D721Med (cell line): ENCODE measurements at regions not wholly inside any gene's neighbourhood (a gene's known extent, or its start where the extent isn't known, plus 50 kb on each side); places are given as distances from the start of the nearest gene placed in this dataset.

ENCODE experiments used
- DNase-seq: peaks from one replicate; pipeline ENCODE4 v3.0.0; 2011; ENCODE audit warnings: low spot score; ENCODE audit not compliant: insufficient read length
- FAIRE-seq: peaks from 2 replicates; lab custom pipeline; 2011; peaks lifted over from hg19 to GRCh38; lab: Jason Lieb, UNC
- TF ChIP-seq, protein P1 (sequence below): IDR thresholded peaks from 2 replicates; pipeline ENCODE4 v1.5.1; 2012; ENCODE audit warnings: mild to moderate bottlenecking, control low read depth; ENCODE audit not compliant: insufficient read depth; ENCODE audit errors: missing control alignments

DNA sequence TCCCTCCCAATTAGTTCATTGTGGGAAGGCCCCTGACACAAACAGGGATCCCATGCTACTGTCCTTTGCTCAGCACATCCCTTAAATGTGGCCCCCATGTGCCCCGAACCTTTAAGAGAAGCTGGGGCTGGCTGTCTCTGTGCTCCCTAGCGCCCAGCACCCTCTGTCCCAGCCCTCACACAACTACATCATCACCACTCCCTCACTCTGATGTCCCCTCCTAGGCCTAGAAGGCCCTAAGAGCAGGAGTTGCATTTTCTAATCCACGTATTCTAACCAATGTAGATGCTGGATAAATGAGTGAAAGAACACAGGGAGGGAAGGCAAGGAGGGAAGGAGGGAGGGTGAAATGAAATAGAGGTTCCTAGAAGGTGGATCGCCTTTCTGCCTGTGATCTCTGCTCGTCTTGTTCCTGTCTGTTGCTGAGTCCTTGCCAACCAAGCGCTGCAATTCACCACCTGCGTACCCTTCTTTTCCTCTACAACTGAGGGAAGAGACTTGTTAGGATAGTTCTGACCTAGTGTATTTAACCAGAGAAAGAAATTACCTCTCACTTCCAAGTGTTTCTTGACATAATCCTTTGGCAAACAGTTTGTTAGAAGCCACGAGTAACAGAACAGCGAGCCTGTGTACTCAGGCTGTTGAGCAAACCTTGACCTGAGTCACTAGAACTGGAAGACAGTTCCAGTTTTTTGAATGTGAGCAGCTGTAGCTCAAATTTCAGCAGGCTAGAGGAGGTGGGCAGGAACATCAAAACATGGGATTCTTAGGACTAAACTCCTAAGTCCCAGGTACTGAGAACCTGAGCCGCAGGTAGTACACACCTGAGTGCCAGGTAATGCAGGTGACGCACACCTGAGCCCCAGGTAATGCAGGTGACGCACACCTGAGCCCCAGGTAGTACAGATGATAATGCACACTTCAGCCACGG lies 181.5 kb upstream of the ID2 start:
- DNase-seq, result no peak
- no peak for FAIRE-seq
- TF ChIP-seq, protein P1, sequence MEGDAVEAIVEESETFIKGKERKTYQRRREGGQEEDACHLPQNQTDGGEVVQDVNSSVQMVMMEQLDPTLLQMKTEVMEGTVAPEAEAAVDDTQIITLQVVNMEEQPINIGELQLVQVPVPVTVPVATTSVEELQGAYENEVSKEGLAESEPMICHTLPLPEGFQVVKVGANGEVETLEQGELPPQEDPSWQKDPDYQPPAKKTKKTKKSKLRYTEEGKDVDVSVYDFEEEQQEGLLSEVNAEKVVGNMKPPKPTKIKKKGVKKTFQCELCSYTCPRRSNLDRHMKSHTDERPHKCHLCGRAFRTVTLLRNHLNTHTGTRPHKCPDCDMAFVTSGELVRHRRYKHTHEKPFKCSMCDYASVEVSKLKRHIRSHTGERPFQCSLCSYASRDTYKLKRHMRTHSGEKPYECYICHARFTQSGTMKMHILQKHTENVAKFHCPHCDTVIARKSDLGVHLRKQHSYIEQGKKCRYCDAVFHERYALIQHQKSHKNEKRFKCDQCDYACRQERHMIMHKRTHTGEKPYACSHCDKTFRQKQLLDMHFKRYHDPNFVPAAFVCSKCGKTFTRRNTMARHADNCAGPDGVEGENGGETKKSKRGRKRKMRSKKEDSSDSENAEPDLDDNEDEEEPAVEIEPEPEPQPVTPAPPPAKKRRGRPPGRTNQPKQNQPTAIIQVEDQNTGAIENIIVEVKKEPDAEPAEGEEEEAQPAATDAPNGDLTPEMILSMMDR, result no peak

DNA sequence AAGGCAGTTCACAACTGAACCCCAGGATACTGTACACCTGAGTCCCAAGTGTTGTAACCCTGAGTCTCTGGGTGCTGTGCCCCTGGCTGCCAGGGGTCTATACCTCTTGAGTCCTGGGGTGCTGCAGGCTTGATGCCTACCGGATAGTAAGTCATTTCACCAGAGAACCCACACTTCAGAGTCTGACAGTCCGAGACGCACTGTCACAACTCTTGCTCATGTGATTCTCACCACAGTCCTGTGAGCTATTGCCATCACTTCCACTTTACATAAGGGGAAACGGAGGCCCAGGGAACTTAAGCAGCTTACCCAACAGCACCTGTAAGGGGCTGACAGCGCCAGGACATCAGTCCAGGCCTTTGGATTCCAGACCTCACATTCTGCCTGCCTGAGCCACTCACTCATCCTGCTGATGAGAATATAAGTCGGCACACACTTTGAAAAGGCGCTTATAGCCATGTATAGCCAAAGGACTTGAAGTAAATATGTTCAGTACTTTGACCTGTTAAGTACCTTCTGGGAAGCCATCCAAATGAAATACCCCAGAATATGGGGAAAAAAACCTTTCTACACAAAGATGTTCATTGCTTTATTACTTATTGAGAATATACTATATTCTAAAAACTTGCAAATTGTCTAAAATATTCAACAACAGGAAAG lies 180.7 kb upstream of the ID2 start:
- TF ChIP-seq, protein P1, result no peak
- DNase-seq (no peak), FAIRE-seq (no peak)

DNA sequence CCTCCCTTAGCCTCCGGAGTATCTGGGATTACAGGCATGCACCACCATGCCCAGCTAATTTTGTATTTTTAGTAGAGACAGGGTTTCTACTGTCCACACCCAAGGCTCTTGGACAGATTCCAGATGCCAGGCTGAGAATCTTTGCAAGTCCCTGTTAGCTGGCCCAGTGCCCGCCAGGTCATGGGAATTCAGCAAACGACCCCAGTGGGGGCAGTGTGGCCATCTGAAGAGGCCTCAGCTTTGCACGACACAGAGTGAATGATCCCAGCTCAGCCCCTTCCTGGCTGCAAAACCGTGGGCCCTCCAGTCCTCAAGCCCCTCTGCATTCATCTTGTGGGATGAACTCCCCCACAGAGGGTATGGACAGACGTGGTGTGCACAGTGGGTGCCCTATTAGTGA lies 179.5 kb upstream of the ID2 start:
- TF ChIP-seq, protein P1, result no peak
- no peak for DNase-seq
- FAIRE-seq, result no peak

DNA sequence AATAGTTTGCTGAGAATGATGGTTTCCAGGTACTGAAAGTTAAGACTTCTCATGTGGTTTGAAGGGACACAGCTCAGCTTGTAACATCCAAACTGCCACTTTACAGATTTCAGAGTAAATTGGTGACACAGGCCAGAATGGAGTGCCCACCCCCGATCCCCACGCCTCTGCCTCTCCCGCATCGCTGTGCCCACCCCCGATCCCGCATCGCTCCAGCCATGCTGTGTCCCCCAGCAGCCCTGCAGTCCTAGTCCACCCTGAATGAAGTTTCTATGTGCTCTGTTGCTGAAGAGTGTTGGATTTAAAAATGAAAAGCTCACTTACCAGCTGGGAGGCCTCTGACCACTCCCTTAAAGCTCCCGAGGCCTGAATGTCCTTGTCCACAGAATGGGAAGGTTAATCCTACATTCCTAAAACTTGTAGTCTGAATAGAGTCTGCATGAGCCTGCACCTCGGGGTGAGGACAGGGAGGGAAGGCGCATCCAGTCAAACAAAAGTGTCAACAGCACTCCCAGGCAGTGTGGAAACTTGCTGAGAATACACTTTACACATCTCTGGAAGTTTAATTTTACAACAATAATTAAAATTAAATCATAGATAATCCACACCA lies 176.4 kb upstream of the ID2 start:
- FAIRE-seq, result no peak
- no peak for DNase-seq
- TF ChIP-seq, protein P1, result no peak

DNA sequence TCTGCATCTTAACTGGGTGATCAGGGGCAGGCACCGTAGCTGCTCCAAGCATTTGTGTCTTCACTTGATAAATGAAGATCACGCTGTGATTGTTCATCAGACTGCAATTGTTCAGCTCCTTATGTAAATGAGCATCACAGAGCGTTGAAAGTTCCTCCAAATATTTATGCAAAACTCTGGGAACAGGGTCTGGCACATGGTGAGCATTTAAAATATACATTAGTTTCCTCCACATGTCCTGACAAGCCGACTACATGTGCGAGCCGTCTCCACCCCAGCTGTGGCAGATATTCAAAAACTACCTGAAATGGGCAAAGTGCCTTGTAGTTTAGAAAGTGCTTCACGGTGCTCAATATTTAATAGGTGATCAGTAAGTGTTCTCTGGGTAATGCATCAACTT lies 175.1 kb upstream of the ID2 start:
- no peak for DNase-seq
- TF ChIP-seq, protein P1, result no peak
- no peak for FAIRE-seq

DNA sequence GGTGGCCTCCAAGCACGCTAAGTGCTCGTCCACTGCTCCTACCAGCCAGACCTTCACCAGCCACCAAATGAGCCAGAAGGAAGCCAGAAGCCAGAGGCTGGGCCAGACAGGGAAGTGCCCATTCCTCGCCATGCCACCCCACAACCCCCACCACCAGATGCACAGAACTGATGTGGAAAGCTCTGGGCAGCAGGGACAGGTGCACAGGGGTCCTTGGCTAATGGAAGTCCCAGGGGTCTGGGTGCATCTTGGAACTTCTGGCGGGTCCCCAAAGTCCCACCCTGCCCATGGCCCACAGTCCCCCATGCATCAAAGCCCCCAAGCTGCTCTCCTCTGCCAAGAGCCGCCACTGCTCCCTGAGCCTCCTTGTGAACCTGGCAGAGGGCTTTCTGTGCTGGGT lies 173.1 kb upstream of the ID2 start:
- TF ChIP-seq, protein P1, result no peak
- DNase-seq (no peak), FAIRE-seq (no peak)
